ENCODE measurements at regions not wholly inside any gene's neighbourhood (a gene's known extent, or its start where the extent isn't known, plus 50 kb on each side); places are given as distances from the start of the nearest gene placed in this dataset.
"Not testable (repeated sequence)": the region's sequence is repeated elsewhere in the genome, so short reads cannot be mapped to it uniquely, and the experiment has no call there.

GRCh38 chr2:194567661-194568017 lies 1089.4 kb upstream of the SLC39A10 start:
- DNase-seq, result no peak

GRCh38 chr2:194566907-194567660 lies 1089.9 kb upstream of the SLC39A10 start:
- DNase-seq, result no peak

DNA sequence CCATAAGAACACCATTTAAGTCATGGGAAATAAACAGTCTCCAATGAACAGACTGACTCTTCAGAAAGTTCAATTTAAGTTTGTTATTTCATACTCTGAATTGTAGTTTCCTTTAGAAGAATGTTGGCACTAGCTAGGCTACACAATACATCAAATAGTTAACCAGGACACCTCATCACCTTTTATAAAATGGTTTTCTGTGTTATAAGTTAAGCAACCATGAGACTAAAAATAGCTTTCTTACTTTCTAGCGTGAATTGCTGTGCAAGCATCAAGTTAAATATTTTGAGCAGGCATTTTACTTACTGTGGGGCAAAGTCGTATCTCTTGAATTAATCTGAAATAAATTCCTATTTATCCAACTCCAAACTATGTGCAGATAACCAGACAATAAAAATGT lies 1092.6 kb upstream of the SLC39A10 start:
- DNase-seq, result no peak

DNA sequence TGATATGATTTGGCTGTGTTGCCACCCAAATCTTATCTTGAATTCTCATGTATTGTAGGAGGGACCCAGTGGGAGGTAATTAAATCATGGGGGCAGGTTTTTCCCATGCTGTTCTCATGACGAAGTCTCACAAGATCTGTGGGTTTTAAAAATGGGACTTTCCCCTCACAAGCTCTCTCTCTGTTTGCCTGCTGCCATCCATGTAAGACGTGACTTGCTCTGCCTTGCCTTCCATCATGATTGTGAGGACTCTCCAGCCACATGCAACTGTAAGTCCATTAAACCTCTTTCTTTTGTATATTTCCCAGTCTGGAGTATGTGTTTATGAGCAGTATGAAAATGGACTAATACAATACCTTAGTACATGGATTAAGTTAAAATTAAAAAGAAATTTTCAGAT lies 1094.7 kb upstream of the SLC39A10 start:
- no peak for DNase-seq

DNA sequence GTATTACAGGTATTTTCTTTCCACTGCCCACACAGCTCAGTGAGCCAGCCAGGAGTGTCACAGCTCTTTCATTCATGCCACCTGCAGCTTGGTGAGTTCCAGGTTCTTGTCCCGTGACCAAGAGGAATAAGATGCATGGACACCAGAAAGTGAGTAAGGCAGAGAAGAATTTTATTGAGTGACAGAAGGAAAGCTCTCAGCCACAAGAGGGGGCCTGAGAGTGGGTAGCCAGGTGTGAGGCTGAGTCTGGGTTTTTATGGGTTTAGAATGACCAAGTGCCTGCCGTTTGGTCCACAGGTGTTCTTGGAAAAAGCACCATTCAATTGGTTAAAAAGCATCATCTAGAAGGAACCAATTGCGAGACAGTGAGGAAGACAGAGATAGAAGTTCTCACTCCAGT lies 1097.1 kb upstream of the SLC39A10 start:
- no peak for DNase-seq

GRCh38 chr2:194559523-194559922 lies 1097.5 kb upstream of the SLC39A10 start:
- DNase-seq, result no peak

- DNase-seq, result no peak
Measured at GRCh38 chr2:194557993-194558392, 1099.0 kb upstream of the SLC39A10 start.

GRCh38 chr2:194556629-194557028 lies 1100.4 kb upstream of the SLC39A10 start:
- DNase-seq, result no peak

DNA sequence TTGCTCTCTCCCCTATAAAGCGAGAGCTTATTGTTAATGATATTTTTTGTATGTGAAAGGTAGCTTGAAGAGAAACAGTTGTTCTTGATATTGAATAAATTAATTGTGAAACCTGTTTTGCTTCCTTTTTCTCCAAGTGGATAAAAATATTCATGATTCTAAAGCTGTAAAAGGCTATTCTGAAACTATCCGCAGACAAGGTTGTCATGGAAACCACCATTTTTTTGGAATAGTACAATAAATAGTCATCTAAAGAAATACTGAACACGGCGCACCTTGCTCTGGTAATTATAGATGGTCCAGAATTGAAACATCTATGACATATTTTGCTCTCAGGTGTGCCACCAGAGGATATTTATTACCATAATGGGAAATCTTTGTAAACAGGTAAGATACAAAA lies 1103.0 kb upstream of the SLC39A10 start:
- no peak for DNase-seq

DNA sequence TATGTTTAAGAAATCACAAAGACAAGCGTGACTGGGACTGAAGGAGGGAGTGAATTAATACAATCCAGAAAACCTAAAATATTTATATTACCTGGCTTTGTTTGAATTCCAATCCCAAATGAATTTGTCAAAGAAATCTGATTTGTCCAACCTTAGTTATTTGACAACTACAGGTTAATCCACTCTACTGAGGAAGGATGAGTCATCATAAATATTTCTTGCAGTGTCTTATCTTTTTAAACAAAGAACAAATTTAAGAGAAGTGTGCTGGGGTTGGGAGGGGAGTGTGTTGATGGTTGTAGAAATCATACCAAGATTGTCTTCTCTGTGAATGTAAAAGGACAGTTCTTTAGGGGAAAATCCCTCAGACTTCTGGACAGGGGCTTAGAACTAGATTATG lies 1106.3 kb upstream of the SLC39A10 start:
- DNase-seq, result no peak

- no peak for DNase-seq
Measured at GRCh38 chr2:194549387-194549786, 1107.6 kb upstream of the SLC39A10 start.

- DNase-seq, result no peak
Measured at GRCh38 chr2:194545978-194546377, 1111.0 kb upstream of the SLC39A10 start.

- no peak for DNase-seq
Measured at GRCh38 chr2:194539425-194539824, 1117.6 kb upstream of the SLC39A10 start.

GRCh38 chr2:194526121-194526520 lies 1130.9 kb upstream of the SLC39A10 start:
- no peak for DNase-seq

- DNase-seq, result no peak
Measured at GRCh38 chr2:194514281-194514680, 1142.7 kb upstream of the SLC39A10 start.

DNA sequence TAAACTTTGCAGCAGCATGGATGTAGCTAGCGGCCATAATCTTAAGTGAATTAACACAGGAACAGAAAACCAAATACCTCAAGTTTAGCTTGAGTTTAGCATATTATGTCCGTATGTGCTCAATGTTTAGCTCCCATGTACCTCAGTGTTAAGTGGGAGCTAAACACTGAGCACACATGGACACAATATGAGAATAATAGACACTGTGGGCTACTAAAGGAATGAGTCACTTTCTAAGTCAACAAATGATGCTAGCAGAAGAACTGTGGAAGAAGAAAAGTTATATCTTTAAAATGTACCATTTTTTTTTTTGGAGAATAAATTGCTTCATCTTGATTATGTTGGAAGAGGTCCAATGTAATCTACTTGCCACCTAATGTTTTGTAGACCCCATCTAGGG lies 1146.0 kb upstream of the SLC39A10 start:
- not testable (repeated sequence) for DNase-seq

DNA sequence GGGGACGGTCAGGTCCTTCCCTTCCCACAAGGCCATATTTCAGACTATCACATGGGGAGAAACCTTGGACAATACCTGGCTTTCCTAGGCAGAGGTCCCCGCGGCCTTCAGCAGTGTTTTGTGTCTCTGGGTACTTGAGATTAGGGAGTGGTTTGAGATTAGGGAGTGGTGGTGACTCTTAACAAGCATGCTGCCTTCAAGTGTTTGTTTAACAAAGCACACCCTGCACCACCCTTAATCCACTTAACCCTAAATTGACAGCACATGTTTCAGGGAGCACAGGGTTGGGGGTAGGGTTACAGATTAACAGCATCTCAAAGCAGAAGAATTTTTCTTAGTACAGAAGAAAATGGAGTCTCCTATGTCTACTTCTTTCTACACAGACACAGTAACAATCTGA lies 1152.2 kb upstream of the SLC39A10 start:
- DNase-seq, result not testable (repeated sequence)

DNA sequence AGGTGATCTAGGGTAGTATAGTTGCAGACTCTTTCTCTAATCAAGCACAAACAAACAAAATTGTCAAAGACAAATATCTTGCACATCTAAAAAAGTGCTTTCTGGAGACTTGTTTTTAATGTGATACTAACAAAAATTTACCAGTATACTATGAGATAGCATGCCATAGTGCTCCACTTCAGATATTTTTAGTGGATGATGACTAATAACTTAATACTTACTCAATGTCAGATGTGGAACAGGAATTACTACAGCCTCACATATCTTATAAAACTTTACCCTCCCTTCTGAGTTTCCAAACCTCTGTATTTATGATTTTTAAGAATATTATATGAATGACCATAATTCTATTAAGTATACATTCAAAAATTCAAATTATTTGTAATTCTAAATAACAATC lies 1162.0 kb upstream of the SLC39A10 start:
- DNase-seq, result no peak

- no peak for DNase-seq
Measured at GRCh38 chr2:194494401-194494800, 1162.6 kb upstream of the SLC39A10 start.

DNA sequence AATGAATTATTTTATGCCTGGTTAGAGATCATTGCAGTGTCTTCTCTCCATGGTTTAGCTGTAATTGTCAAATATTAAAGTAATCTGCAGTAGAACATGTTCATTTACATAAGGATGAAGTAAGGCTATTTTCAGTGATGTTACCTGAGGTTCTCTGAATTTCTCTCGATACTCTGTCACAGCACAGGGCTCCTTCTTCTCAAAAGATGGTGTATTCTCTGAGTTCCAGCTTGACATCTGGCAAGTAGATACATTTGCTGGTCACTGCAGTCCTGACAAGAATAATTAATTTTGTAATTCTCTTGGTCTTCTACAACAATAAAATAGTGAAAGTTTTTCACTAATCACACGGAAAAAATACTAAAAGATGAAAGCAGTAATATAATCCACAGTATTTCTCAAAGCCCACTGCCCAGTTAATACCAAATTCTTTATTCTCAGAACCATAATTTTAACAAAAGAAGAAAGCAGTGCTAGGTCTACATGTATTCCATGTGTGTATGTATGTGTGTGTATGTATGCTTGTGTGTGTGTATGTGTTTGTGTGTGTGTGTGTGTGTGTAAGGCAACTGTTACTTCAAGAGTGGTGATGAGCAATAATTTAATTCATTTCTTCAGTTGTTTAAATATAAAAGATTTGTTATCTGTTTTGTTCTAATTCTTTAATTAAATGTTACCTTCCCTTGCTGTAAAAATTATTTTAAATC lies 1165.5 kb upstream of the SLC39A10 start:
- DNase-seq, result no peak

- DNase-seq, result no peak
Measured at GRCh38 chr2:194486326-194486725, 1170.7 kb upstream of the SLC39A10 start.

DNA sequence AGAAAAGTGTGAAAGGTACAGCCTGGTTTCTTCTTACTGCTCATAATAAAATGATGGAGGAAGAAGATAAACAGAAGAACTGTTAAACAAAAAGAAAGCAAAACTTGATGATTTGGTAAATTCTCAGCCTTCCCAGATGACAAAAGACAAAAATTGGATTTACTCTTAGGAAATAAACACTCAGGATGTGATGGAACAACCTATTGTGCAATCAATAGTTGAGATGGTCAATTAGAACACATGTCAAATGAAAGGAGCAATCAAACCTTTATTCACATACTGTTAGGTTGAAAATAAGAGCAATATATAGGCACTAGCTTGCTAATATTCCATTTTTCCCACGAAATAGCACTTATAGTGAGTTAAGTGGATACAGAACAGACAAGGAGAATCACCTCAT lies 1174.0 kb upstream of the SLC39A10 start:
- no peak for DNase-seq

GRCh38 chr2:194465641-194466040 lies 1191.4 kb upstream of the SLC39A10 start:
- no peak for DNase-seq

GRCh38 chr2:194464964-194465638 lies 1191.9 kb upstream of the SLC39A10 start:
- DNase-seq, result no peak

Data from activated naive CD4-positive, alpha-beta T cell treated with Interleukin-2 at 50 U/mL for 16 hours (primary cell).